Keratinocyte (primary cell): ENCODE measurements at regions not wholly inside any gene's neighbourhood (a gene's known extent, or its start where the extent isn't known, plus 50 kb on each side); places are given as distances from the start of the nearest gene placed in this dataset.

Source experiments
- DNase-seq: peaks from one replicate; pipeline ENCODE4 v3.0.0-alpha.2; 2011; ENCODE audit warnings: low read depth, missing footprints, low spot score
- FAIRE-seq: peaks from 2 replicates; lab custom pipeline; 2011; peaks lifted over from hg19 to GRCh38; lab: Jason Lieb, UNC
- H2AFZ ChIP-seq: 2 replicates; pipeline ENCODE4 v1.6.0; 2012; ENCODE audit warnings: low read length, control low read depth, inconsistent platforms; ENCODE audit not compliant: control insufficient read depth
- H3K27ac ChIP-seq: 2 replicates; pipeline ENCODE4 v1.5.1; 2011; ENCODE audit warnings: low read length; ENCODE audit not compliant: control insufficient read depth, insufficient read depth
- H3K27me3 ChIP-seq: 3 replicates; pipeline ENCODE4 v1.6.0; 2011; ENCODE audit warnings: low read length; ENCODE audit not compliant: control insufficient read depth, insufficient read depth; ENCODE audit errors: extremely low read depth
- H3K36me3 ChIP-seq, 2 experiments: 2 replicates in 1 of 2; 3 replicates in 1 of 2; pipeline ENCODE4 v1.5.1; 2011; ENCODE audit warnings: low read length in 2 of 2, mild to moderate bottlenecking in 1 of 2; ENCODE audit not compliant: control insufficient read depth in 2 of 2, insufficient read depth in 2 of 2; ENCODE audit errors: extremely low read depth in 1 of 2
- H3K4me1 ChIP-seq: 3 replicates; pipeline ENCODE4 v1.5.1; 2011; ENCODE audit warnings: low read length; ENCODE audit not compliant: control insufficient read depth, insufficient read depth; ENCODE audit errors: extremely low read depth
- H3K4me2 ChIP-seq: 3 replicates; pipeline ENCODE4 v1.6.0; 2011; ENCODE audit warnings: low read depth, low read length; ENCODE audit not compliant: control insufficient read depth, insufficient read depth; ENCODE audit errors: extremely low read depth
- H3K4me3 ChIP-seq, 3 experiments: fragments of 200-600 bp in 1 of 3; sonication (generic) in 1 of 3; 2 replicates in 2 of 3; 3 replicates in 1 of 3; pipeline ENCODE4 v1.5.1; 2011 to 2016; ENCODE audit warnings: low read length in 3 of 3, mild to moderate bottlenecking in 3 of 3, control low read depth in 2 of 3, inconsistent platforms in 1 of 3, low read depth in 1 of 3, mixed read lengths in 1 of 3, mixed run types in 1 of 3, moderate library complexity in 1 of 3; ENCODE audit not compliant: control insufficient read depth in 2 of 3, insufficient read depth in 2 of 3; ENCODE audit errors: extremely low read depth in 1 of 3
- H3K79me2 ChIP-seq: 2 replicates; pipeline ENCODE4 v1.6.0; 2012; ENCODE audit warnings: low read length; ENCODE audit not compliant: control insufficient read depth, insufficient read depth
- H3K9ac ChIP-seq: 3 replicates; pipeline ENCODE4 v1.6.0; 2011; ENCODE audit warnings: low read length; ENCODE audit not compliant: control insufficient read depth, insufficient read depth; ENCODE audit errors: extremely low read depth
- H3K9me1 ChIP-seq: 3 replicates; pipeline ENCODE4 v1.6.0; 2011; ENCODE audit warnings: low read length; ENCODE audit not compliant: control insufficient read depth, insufficient read depth; ENCODE audit errors: extremely low read depth
- H3K9me3 ChIP-seq: 2 replicates; pipeline ENCODE4 v1.5.1; 2012; ENCODE audit warnings: low read depth, low read length; ENCODE audit not compliant: control insufficient read depth
- H4K20me1 ChIP-seq: 3 replicates; pipeline ENCODE4 v1.6.0; 2011; ENCODE audit warnings: low read length; ENCODE audit not compliant: control insufficient read depth, insufficient read depth; ENCODE audit errors: extremely low read depth
- CTCF ChIP-seq, 3 experiments: IDR thresholded peaks in 1 of 3; conservative IDR thresholded peaks in 1 of 3; optimal IDR thresholded peaks in 1 of 3; 2 replicates in 2 of 3; 3 replicates in 1 of 3; pipeline versions ENCODE3 to v1.5.1; 2011; ENCODE audit warnings: low read length in 3 of 3, mild to moderate bottlenecking in 3 of 3, moderate library complexity in 2 of 3, control low read depth in 1 of 3, inconsistent platforms in 1 of 3; ENCODE audit not compliant: insufficient read depth in 2 of 3; ENCODE audit errors: extremely low read depth in 1 of 3
- EZH2 ChIP-seq: IDR thresholded peaks from one replicate; pipeline ENCODE4 v1.6.1; 2012; ENCODE audit warnings: inconsistent platforms, mild to moderate bottlenecking, low read length, moderate library complexity
- dilution Hi-C: fragments of 300-500 bp; cut with MboI; formaldehyde crosslinking; loops from one replicate; pipeline ENCODE4 v1.7.0; 2020; ENCODE audit warnings: low sequenced_read_pairs; ENCODE audit not compliant: extremely low pct_ligation_motif_present

GRCh38 chrX:74090049-74090448 is 213.9 kb upstream of the ZCCHC13 start:
- dilution Hi-C loops = no loop called here
- DNase-seq (no peak), FAIRE-seq (no peak)

GRCh38 chrX:74085642-74086236 is 218.2 kb upstream of the ZCCHC13 start:
- no peak for FAIRE-seq
- no peaks in the 10 kb centered on the region for H3K79me2 ChIP-seq
- H2AFZ ChIP-seq = no peak overlapping the region
- H3K27ac ChIP-seq = no peak overlapping the region
- TF ChIP-seq EZH2 = no peak
- no peak for TF ChIP-seq CTCF (optimal IDR thresholded peaks at IDR 0.05 in 1 of 3, IDR thresholded peaks at IDR 0.05 in 1 of 3, conservative IDR thresholded peaks at IDR 0.05 in 1 of 3; ENCODE audit: extremely low read depth in 1 of 3, insufficient read depth in 2 of 3, low read length in 3 of 3)
- H4K20me1 ChIP-seq = no peaks in the 10 kb centered on the region
- H3K9me1 ChIP-seq = no peaks in the 10 kb centered on the region
- dilution Hi-C loops = no loop called here
- no peaks in the 10 kb centered on the region for H3K27me3 ChIP-seq
- no peaks in the 10 kb centered on the region for H3K4me1 ChIP-seq
- no peaks in the 10 kb centered on the region for H3K36me3 ChIP-seq
- no peak overlapping the region for H3K9ac ChIP-seq
- H3K4me2 ChIP-seq = no peak overlapping the region
- DNase-seq = no peak
- no peaks in the 10 kb centered on the region for H3K9me3 ChIP-seq
- H3K4me3 ChIP-seq = no peak overlapping the region

More at GRCh38 chrX:74090049-74090448, 213.9 kb upstream of the ZCCHC13 start:
- H3K79me2 ChIP-seq = no peaks in the 10 kb centered on the region
- H3K27ac ChIP-seq = no peak overlapping the region
- no peak overlapping the region for H3K4me3 ChIP-seq
- H3K36me3 ChIP-seq = no peaks in the 10 kb centered on the region
- no peak overlapping the region for H2AFZ ChIP-seq
- no peaks in the 10 kb centered on the region for H4K20me1 ChIP-seq
- H3K4me2 ChIP-seq = no peak overlapping the region
- TF ChIP-seq EZH2 (no peak), CTCF (optimal IDR thresholded peaks at IDR 0.05 in 1 of 3, IDR thresholded peaks at IDR 0.05 in 1 of 3, conservative IDR thresholded peaks at IDR 0.05 in 1 of 3; ENCODE audit: extremely low read depth in 1 of 3, insufficient read depth in 2 of 3, low read length in 3 of 3) (no peak)
- no peaks in the 10 kb centered on the region for H3K27me3 ChIP-seq
- no peak overlapping the region for H3K9ac ChIP-seq
- H3K9me3 ChIP-seq = no peaks in the 10 kb centered on the region
- H3K9me1 ChIP-seq = no peaks in the 10 kb centered on the region
- no peaks in the 10 kb centered on the region for H3K4me1 ChIP-seq
